BLaER1 treated with 17β-estradiol and CSF1 and Interleukin-3, amounts not matched to agents 10 nM and 100 nM (cell line): ENCODE measurements at regions not wholly inside any gene's neighbourhood (a gene's known extent, or its start where the extent isn't known, plus 50 kb on each side); places are given as distances from the start of the nearest gene placed in this dataset.

Experiments used
- H3K27ac ChIP-seq, 11 experiments: shearing (Covaris generic); formaldehyde crosslinking; 2 replicates each; pipeline ENCODE4 v1.8.1; 2022
- H3K27me3 ChIP-seq, 11 experiments: shearing (Covaris generic); formaldehyde crosslinking; 2 replicates each; pipeline ENCODE4 v1.8.1; 2022
- H3K36me3 ChIP-seq, 11 experiments: shearing (Covaris generic); formaldehyde crosslinking; 2 replicates each; pipeline ENCODE4 v1.8.1; 2022
- H3K4me1 ChIP-seq, 10 experiments: shearing (Covaris generic); formaldehyde crosslinking; 2 replicates each; pipeline ENCODE4 v1.8.1; 2022
- H3K4me2 ChIP-seq, 11 experiments: shearing (Covaris generic); formaldehyde crosslinking; 2 replicates each; pipeline ENCODE4 v1.8.1; 2022
- H3K4me3 ChIP-seq, 10 experiments: shearing (Covaris generic); formaldehyde crosslinking; 2 replicates each; pipeline ENCODE4 v1.8.1; 2022
- H3K9ac ChIP-seq, 11 experiments: shearing (Covaris generic); formaldehyde crosslinking; 2 replicates each; pipeline ENCODE4 v1.8.1; 2022
- H3K9me3 ChIP-seq, 11 experiments: shearing (Covaris generic); formaldehyde crosslinking; replicated peaks in 1 of 11; 2 replicates each; pipeline ENCODE4 v1.8.1; 2022
- H4K20me1 ChIP-seq, 11 experiments: shearing (Covaris generic); formaldehyde crosslinking; 2 replicates each; pipeline ENCODE4 v1.8.1; 2022
- Cebpa-rat ChIP-seq, 11 experiments: shearing (Covaris generic); IDR thresholded peaks; 2 replicates each; pipeline ENCODE4 v1.8.1; 2022

DNA sequence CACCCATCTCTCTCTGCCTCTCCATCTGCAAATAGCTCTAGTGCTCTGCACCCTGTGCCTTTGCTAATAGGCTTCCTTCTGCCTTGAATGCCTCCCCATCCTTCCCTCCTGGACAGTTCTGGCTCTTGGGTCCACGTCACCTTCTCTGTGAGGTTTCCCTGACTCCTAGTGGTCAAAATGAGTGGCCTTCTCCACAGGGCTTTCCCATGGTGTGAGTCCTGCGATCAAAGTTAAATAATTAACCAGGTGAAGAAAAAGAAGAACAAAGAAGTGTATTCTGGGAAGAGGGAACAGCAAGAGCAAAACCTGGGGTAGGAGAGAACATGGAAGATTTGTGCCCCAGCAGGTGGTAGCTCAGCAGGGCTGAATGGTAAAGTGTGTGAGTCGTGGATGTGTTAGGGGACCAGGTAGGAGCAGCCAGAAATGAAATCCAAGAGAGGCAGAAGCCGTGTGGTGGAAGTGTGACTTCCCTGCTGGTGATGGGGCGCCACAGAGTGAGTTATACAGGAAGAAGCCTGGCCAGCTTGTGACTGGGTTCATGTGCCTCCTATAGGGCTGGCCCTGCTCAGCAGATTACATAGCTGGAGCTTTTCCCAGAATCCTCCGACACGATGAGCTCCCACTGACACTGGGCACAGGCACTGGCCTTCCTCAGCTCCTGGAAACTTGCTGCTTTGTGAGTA is 93.8 kb upstream of the LDAH start:
- H3K27ac ChIP-seq: no peak overlapping the region
- no peak overlapping the region for H3K9ac ChIP-seq
- no peaks in the 10 kb centered on the region for H3K27me3 ChIP-seq
- H3K4me1 ChIP-seq: no peaks in the 10 kb centered on the region
- no peak overlapping the region for H3K4me2 ChIP-seq
- H3K36me3 ChIP-seq: no peaks in the 10 kb centered on the region
- no peaks in the 10 kb centered on the region for H3K9me3 ChIP-seq
- H4K20me1 ChIP-seq: no peaks in the 10 kb centered on the region
- H3K4me3 ChIP-seq: no peak overlapping the region
- no peak for TF ChIP-seq Cebpa-rat (IDR thresholded peaks at IDR 0.05)

DNA sequence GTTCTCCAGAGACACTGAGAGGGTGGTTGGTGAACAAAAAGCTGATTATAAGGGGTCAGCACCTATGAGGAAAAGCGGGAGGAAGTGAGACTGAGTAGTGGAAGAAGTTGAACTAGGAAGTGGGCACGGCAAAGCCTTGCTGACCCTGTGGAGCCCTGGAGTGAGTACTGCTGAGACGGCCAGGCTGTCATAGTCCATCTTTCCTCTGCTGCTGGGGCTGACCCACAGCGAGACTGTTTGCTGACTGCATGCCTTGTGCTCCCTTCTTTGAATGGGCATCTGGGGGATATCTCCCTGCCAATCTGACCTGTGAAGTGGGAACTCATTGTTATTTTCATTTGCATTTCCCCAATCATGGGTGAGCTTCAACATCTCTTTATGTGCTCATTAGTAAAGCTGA is 92.4 kb upstream of the LDAH start:
- no peak for TF ChIP-seq Cebpa-rat (IDR thresholded peaks at IDR 0.05)
- H3K27ac ChIP-seq: no peak overlapping the region
- no peak overlapping the region for H3K4me2 ChIP-seq
- no peaks in the 10 kb centered on the region for H3K27me3 ChIP-seq
- no peaks in the 10 kb centered on the region for H3K36me3 ChIP-seq
- no peaks in the 10 kb centered on the region for H3K4me1 ChIP-seq
- H3K9ac ChIP-seq: no peak overlapping the region
- H4K20me1 ChIP-seq: no peaks in the 10 kb centered on the region
- no peaks in the 10 kb centered on the region for H3K9me3 ChIP-seq
- no peak overlapping the region for H3K4me3 ChIP-seq

DNA sequence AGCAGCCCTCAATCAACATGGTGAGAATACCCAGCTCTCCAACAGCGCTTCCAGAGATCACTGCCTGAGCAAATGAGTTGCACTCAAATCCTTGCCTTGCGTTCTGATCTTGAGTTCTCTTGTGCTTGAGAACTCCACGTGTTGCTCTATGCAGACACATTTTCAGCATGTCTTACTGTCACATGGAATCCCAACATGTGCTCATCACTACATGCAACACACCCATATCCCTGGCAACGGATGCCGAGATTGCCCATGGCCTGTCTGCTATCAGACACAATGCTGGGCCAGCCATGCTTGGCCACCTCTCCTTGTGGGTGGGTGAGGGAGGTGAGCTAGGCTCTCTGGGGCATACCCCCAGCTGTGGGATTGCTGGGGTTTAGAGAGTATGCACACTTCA is 91.9 kb upstream of the LDAH start:
- Histone ChIP-seq H3K4me3 (no peak overlapping the region), H4K20me1 (no peaks in the 10 kb centered on the region), H3K9ac (no peak overlapping the region), H3K4me1 (no peaks in the 10 kb centered on the region), H3K36me3 (no peaks in the 10 kb centered on the region), H3K4me2 (no peak overlapping the region), H3K27me3 (no peaks in the 10 kb centered on the region), H3K9me3 (no peaks in the 10 kb centered on the region), H3K27ac (no peak overlapping the region)
- TF ChIP-seq Cebpa-rat (IDR thresholded peaks at IDR 0.05): no peak

DNA sequence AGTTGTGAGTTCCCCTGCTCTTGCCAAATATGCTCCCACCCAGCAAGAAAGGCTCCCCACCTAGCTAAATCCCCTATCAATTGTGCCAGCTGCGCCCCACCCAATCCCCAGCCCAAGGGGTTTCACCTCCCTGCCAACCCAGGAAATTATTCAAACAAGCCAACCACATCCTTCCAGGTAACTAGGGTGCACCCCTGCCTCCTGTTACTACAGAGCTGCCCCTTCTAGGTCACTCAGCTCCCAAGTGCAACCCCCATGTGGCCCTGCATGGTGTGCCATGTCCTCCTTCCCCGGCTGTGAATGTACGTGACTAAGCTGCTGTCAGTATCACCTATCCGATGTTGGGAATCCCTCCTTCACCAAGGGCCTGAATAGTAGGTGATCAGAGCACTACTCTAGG is 91.2 kb upstream of the LDAH start:
- Histone ChIP-seq H3K4me1 (no peaks in the 10 kb centered on the region), H3K27me3 (no peaks in the 10 kb centered on the region), H3K4me3 (no peak overlapping the region), H3K4me2 (no peak overlapping the region), H3K36me3 (no peaks in the 10 kb centered on the region), H3K9me3 (no peaks in the 10 kb centered on the region), H3K27ac (no peak overlapping the region), H4K20me1 (no peaks in the 10 kb centered on the region), H3K9ac (no peak overlapping the region)
- no peak for TF ChIP-seq Cebpa-rat (IDR thresholded peaks at IDR 0.05)

- no peaks in the 10 kb centered on the region for H3K27me3 ChIP-seq
- H3K9ac ChIP-seq: no peak overlapping the region
- H3K9me3 ChIP-seq: no peaks in the 10 kb centered on the region
- no peak for TF ChIP-seq Cebpa-rat (IDR thresholded peaks at IDR 0.05)
- H3K27ac ChIP-seq: no peak overlapping the region
- H3K36me3 ChIP-seq: no peaks in the 10 kb centered on the region
- no peak overlapping the region for H3K4me3 ChIP-seq
- no peaks in the 10 kb centered on the region for H3K4me1 ChIP-seq
- H3K4me2 ChIP-seq: no peak overlapping the region
- H4K20me1 ChIP-seq: no peaks in the 10 kb centered on the region
Observed at GRCh38 chr2:20913491-20913890, 90.6 kb upstream of the LDAH start.

DNA sequence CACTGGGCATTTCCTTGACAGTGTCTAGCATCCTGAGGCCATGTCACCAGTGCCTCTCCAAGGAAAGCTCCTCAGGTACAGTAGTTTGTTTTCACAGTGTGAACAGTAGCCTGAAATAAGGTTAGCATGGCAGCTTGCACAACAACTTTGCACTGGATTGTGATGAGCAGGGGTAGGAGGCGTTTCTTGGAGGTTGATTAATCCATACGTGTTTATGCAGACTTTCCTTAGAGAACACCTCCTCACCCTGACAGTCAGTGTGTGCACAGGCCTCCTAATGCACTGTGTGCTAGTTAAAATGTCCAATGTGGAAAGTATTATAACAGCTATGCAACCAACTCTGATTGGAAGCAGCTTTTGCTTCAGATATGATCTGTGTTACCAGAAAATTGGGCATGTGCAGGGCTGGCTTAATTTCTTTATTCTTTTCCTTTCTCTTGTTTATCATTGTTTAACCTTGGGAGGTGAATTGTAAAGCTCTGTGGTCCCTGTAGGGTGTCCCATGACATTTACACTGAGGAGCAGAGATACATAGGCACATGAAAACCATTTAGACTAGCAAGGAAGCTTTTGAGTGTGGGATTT is 77.2 kb upstream of the LDAH start:
- H3K4me3 ChIP-seq: no peak overlapping the region
- H3K27me3 ChIP-seq: no peaks in the 10 kb centered on the region
- no peak overlapping the region for H3K27ac ChIP-seq

GRCh38 chr2:20897874-20898453 is 75.1 kb upstream of the LDAH start:
- Histone ChIP-seq H3K27me3 (no peaks in the 10 kb centered on the region), H3K4me2 (no peak overlapping the region), H3K36me3 (no peaks in the 10 kb centered on the region), H3K4me1 (no peaks in the 10 kb centered on the region), H4K20me1 (no peaks in the 10 kb centered on the region), H3K9me3 (peaks cover 0 to 10% (median 4%) of the 10 kb centered on the region in 11 experiments; a peak in 11 of 22 replicates), H3K27ac (no peak overlapping the region), H3K4me3 (no peak overlapping the region), H3K9ac (no peak overlapping the region)
- no peak for TF ChIP-seq Cebpa-rat (IDR thresholded peaks at IDR 0.05)

More for the DNA sequence above, 77.2 kb upstream of the LDAH start:
- H3K4me1 ChIP-seq: no peaks in the 10 kb centered on the region
- H3K36me3 ChIP-seq: no peaks in the 10 kb centered on the region
- H3K9ac ChIP-seq: no peak overlapping the region
- no peak for TF ChIP-seq Cebpa-rat (IDR thresholded peaks at IDR 0.05)
- no peaks in the 10 kb centered on the region for H3K9me3 ChIP-seq
- H3K4me2 ChIP-seq: no peak overlapping the region
- H4K20me1 ChIP-seq: no peaks in the 10 kb centered on the region

- H3K9ac ChIP-seq: no peak overlapping the region
- H3K4me1 ChIP-seq: no peaks in the 10 kb centered on the region
- no peaks in the 10 kb centered on the region for H4K20me1 ChIP-seq
- no peaks in the 10 kb centered on the region for H3K27me3 ChIP-seq
- H3K4me3 ChIP-seq: no peak overlapping the region
- H3K36me3 ChIP-seq: no peaks in the 10 kb centered on the region
- no peak overlapping the region for H3K27ac ChIP-seq
- no peak overlapping the region for H3K4me2 ChIP-seq
- TF ChIP-seq Cebpa-rat (IDR thresholded peaks at IDR 0.05): no peak
- peaks cover 0 to 15% (median 7%) of the 10 kb centered on the region in 11 experiments; a peak in 11 of 22 replicates for H3K9me3 ChIP-seq
Observed at GRCh38 chr2:20897047-20897446, 74.1 kb upstream of the LDAH start.

- Histone ChIP-seq H3K4me2 (no peak overlapping the region), H4K20me1 (no peaks in the 10 kb centered on the region), H3K9ac (no peak overlapping the region), H3K4me3 (no peak overlapping the region), H3K9me3 (peaks cover 6 to 17% (median 8%) of the 10 kb centered on the region in 11 experiments), H3K36me3 (no peaks in the 10 kb centered on the region), H3K27ac (no peak overlapping the region), H3K4me1 (peaks cover 0 to 9% (median 0%) of the 10 kb centered on the region in 10 experiments; a peak in 4 of 20 replicates), H3K27me3 (no peaks in the 10 kb centered on the region)
- TF ChIP-seq Cebpa-rat (IDR thresholded peaks at IDR 0.05): no peak
Observed at GRCh38 chr2:20884829-20885228, 61.9 kb upstream of the LDAH start.
